Hepatocyte (in vitro differentiated cells): ENCODE measurements at regions not wholly inside any gene's neighbourhood (a gene's known extent, or its start where the extent isn't known, plus 50 kb on each side); places are given as distances from the start of the nearest gene placed in this dataset.

ENCODE experiments used
- DNase-seq: peaks from one replicate; pipeline ENCODE4 v3.0.0-alpha.2; 2016; ENCODE audit warnings: low spot score
- H2AFZ ChIP-seq: fragments of 200-600 bp; sonication (generic); 2 replicates; pipeline ENCODE4 v1.6.0; 2016; ENCODE audit warnings: antibody characterized with exemption, mild to moderate bottlenecking
- H3K27ac ChIP-seq: fragments of 200-600 bp; sonication (generic); 2 replicates; pipeline ENCODE4 v1.5.1; 2016; ENCODE audit warnings: mild to moderate bottlenecking
- H3K27me3 ChIP-seq: fragments of 200-600 bp; sonication (generic); 2 replicates; pipeline ENCODE4 v1.6.1; 2016
- H3K36me3 ChIP-seq: fragments of 200-600 bp; sonication (generic); replicated peaks from 2 replicates; pipeline ENCODE4 v1.5.1; 2016; ENCODE audit warnings: low read depth; ENCODE audit not compliant: insufficient read depth
- H3K4me1 ChIP-seq: fragments of 200-600 bp; sonication (generic); 2 replicates; pipeline ENCODE4 v1.5.1; 2016; ENCODE audit warnings: mild to moderate bottlenecking, moderate library complexity; ENCODE audit not compliant: insufficient read depth
- H3K4me2 ChIP-seq: fragments of 200-600 bp; sonication (generic); 2 replicates; pipeline ENCODE4 v1.6.0; 2016
- H3K4me3 ChIP-seq: fragments of 200-600 bp; sonication (generic); 2 replicates; pipeline ENCODE4 v1.5.1; 2016; ENCODE audit warnings: mild to moderate bottlenecking
- H3K79me2 ChIP-seq: fragments of 200-600 bp; sonication (generic); 2 replicates; pipeline ENCODE4 v1.6.0; 2017; ENCODE audit warnings: mild to moderate bottlenecking
- H3K9me2 ChIP-seq: fragments of 200-600 bp; sonication (generic); replicated peaks from 2 replicates; pipeline ENCODE4 v1.6.0; 2017; ENCODE audit warnings: mild to moderate bottlenecking; ENCODE audit not compliant: insufficient read depth
- H3K9me3 ChIP-seq: fragments of 200-600 bp; sonication (generic); 2 replicates; pipeline ENCODE4 v1.5.1; 2016; ENCODE audit warnings: low read depth, mild to moderate bottlenecking
- H4K20me1 ChIP-seq: fragments of 200-600 bp; sonication (generic); 2 replicates; pipeline ENCODE4 v1.6.0; 2016; ENCODE audit warnings: mild to moderate bottlenecking; ENCODE audit not compliant: insufficient read depth, poor library complexity, severe bottlenecking
- CTCF ChIP-seq: fragments of 200-600 bp; sonication (generic); IDR thresholded peaks from 2 replicates; pipeline ENCODE4 v1.5.1; 2016; ENCODE audit warnings: antibody characterized with exemption, mild to moderate bottlenecking; ENCODE audit not compliant: poor library complexity
- EZH2 ChIP-seq: fragments of 200-600 bp; sonication (generic); IDR thresholded peaks from 2 replicates; pipeline ENCODE4 v1.6.1; 2016; ENCODE audit warnings: antibody characterized with exemption, mild to moderate bottlenecking, borderline replicate concordance
- EZH2phosphoT487 ChIP-seq: fragments of 200-600 bp; sonication (generic); IDR thresholded peaks from one replicate; pipeline ENCODE4 v1.6.1; 2018; ENCODE audit warnings: antibody characterized with exemption, mild to moderate bottlenecking, low read depth, moderate library complexity; ENCODE audit not compliant: unreplicated experiment, severe bottlenecking
- WGBS: methylation state at CpG from one replicate; pipeline ENCODE4 v1.1.6; 2016; ENCODE audit warnings: low lambda C conversion rate; ENCODE audit errors: missing lambda C conversion rate; 5-methylcytosine and 5-hydroxymethylcytosine counted together

- Histone ChIP-seq H3K27ac (no peak overlapping the region), H3K4me3 (no peak overlapping the region), H3K27me3 (no peaks in the 10 kb centered on the region), H3K9me3 (no peaks in the 10 kb centered on the region), H3K4me1 (no peaks in the 10 kb centered on the region), H3K4me2 (no peak overlapping the region), H3K9me2 (no peaks in the 10 kb centered on the region), H4K20me1 (no peaks in the 10 kb centered on the region), H3K36me3 (no peaks in the 10 kb centered on the region), H2AFZ (no peak overlapping the region), H3K79me2 (no peaks in the 10 kb centered on the region)
- no peak for DNase-seq
- 68% methylated on average over 4 of the region's 4 CpGs for WGBS
- TF ChIP-seq CTCF (no peak), EZH2phosphoT487 (no peak), EZH2 (no peak)
Measured at GRCh38 chr4:44871133-44871532, 144.8 kb upstream of the GNPDA2 start.

- WGBS, result 86% methylated on average over 2 of the region's 2 CpGs
- H4K20me1 ChIP-seq, result no peaks in the 10 kb centered on the region
Measured at GRCh38 chr4:44869985-44870384, 143.6 kb upstream of the GNPDA2 start.

GRCh38 chr4:44869222-44869882, 143.0 kb upstream of the GNPDA2 start:
- Histone ChIP-seq H3K4me2 (no peak overlapping the region), H2AFZ (no peak overlapping the region), H3K27me3 (no peaks in the 10 kb centered on the region), H3K4me3 (no peak overlapping the region), H4K20me1 (no peaks in the 10 kb centered on the region), H3K4me1 (no peaks in the 10 kb centered on the region), H3K9me3 (no peaks in the 10 kb centered on the region), H3K36me3 (no peaks in the 10 kb centered on the region), H3K27ac (no peak overlapping the region), H3K79me2 (no peaks in the 10 kb centered on the region), H3K9me2 (no peaks in the 10 kb centered on the region)
- no peak for DNase-seq
- WGBS, result 96% methylated on average over 2 of the region's 2 CpGs
- no peak for TF ChIP-seq EZH2phosphoT487
- TF ChIP-seq CTCF, result no peak
- no peak for TF ChIP-seq EZH2

More at GRCh38 chr4:44869985-44870384, 143.6 kb upstream of the GNPDA2 start:
- no peak overlapping the region for H3K4me2 ChIP-seq
- H2AFZ ChIP-seq, result no peak overlapping the region
- TF ChIP-seq EZH2phosphoT487, result no peak
- TF ChIP-seq EZH2, result no peak
- no peak for TF ChIP-seq CTCF
- no peaks in the 10 kb centered on the region for H3K27me3 ChIP-seq
- no peaks in the 10 kb centered on the region for H3K4me1 ChIP-seq
- no peaks in the 10 kb centered on the region for H3K9me3 ChIP-seq
- H3K79me2 ChIP-seq, result no peaks in the 10 kb centered on the region
- DNase-seq, result no peak
- no peaks in the 10 kb centered on the region for H3K9me2 ChIP-seq
- H3K36me3 ChIP-seq, result no peaks in the 10 kb centered on the region
- H3K27ac ChIP-seq, result no peak overlapping the region
- no peak overlapping the region for H3K4me3 ChIP-seq
